Caco-2 (cell line): ENCODE measurements at regions not wholly inside any gene's neighbourhood (a gene's known extent, or its start where the extent isn't known, plus 50 kb on each side); places are given as distances from the start of the nearest gene placed in this dataset.

Source experiments
- BruUV-seq: library from RNA; stranded (reverse); fragments of 400-500 nt; replicated peaks from 2 replicates; lab custom pipeline; 2021; lab: Mats Ljungman, UMichigan
- CTCF ChIA-PET: fragments of 300-600 bp; sonication (Branson Sonifier 250); formaldehyde crosslinking; loops from one replicate; lab custom pipeline; 2022; ENCODE audit warnings: antibody characterized with exemption; lab: Charles Lee
- POLR2A ChIA-PET: fragments of 300-600 bp; sonication (Branson Sonifier 250); formaldehyde crosslinking; loops from one replicate; lab custom pipeline; 2022; ENCODE audit warnings: antibody characterized with exemption; lab: Charles Lee
- DNase-seq, 2 experiments: peaks; one replicate each; pipeline versions ENCODE4 v3.0.0 to v3.0.0-alpha.2; 2020 to 2022
- H3K27me3 ChIP-seq: replicated peaks from 2 replicates; pipeline ENCODE4 v1.6.0; 2011; ENCODE audit warnings: low read length; ENCODE audit not compliant: control insufficient read depth, insufficient read depth
- H3K36me3 ChIP-seq: 2 replicates; pipeline ENCODE4 v1.5.1; 2011; ENCODE audit warnings: low read length; ENCODE audit not compliant: control insufficient read depth, insufficient read depth
- H3K4me1 ChIP-seq: fragments of 250-450 bp; sonication (Bioruptor Pico); 2 replicates; pipeline ENCODE4 v1.5.1; 2020; ENCODE audit warnings: mild to moderate bottlenecking
- H3K4me3 ChIP-seq: 2 replicates; pipeline ENCODE4 v1.5.1; 2011; ENCODE audit warnings: low read depth, mild to moderate bottlenecking, control low read depth, low read length
- H3K9me3 ChIP-seq: fragments of 250-450 bp; sonication (Bioruptor Pico); 2 replicates; pipeline ENCODE4 v1.5.1; 2020; ENCODE audit warnings: mild to moderate bottlenecking, moderate library complexity
- H3K27ac Mint-ChIP-seq: one replicate; pipeline ENCODE4 v1.8.0; 2022; ENCODE audit warnings: mixed read lengths; ENCODE audit not compliant: unreplicated experiment
- H3K27me3 Mint-ChIP-seq: one replicate; pipeline ENCODE4 v1.8.0; 2022; ENCODE audit warnings: mixed read lengths; ENCODE audit not compliant: insufficient read depth, unreplicated experiment
- H3K36me3 Mint-ChIP-seq: one replicate; pipeline ENCODE4 v1.8.0; 2022; ENCODE audit warnings: mild to moderate bottlenecking, mixed read lengths; ENCODE audit not compliant: insufficient read depth, unreplicated experiment
- H3K4me1 Mint-ChIP-seq: one replicate; pipeline ENCODE4 v1.8.0; 2022; ENCODE audit warnings: low read depth, mixed read lengths; ENCODE audit not compliant: unreplicated experiment
- H3K4me3 Mint-ChIP-seq: one replicate; pipeline ENCODE4 v1.8.0; 2022; ENCODE audit warnings: mild to moderate bottlenecking, moderate library complexity, mixed read lengths; ENCODE audit not compliant: unreplicated experiment
- H3K9me3 Mint-ChIP-seq: one replicate; pipeline ENCODE4 v1.8.0; 2022; ENCODE audit warnings: mixed read lengths; ENCODE audit not compliant: unreplicated experiment
- intact Hi-C: fragments of 100-400 bp; cut with micrococcal nuclease; formaldehyde crosslinking; loops from one replicate; pipeline ENCODE4 v1.10.0; 2022; ENCODE audit not compliant: unreplicated experiment
- TF ChIP-seq, protein P1 (sequence below), 2 experiments: fragments of 200-600 bp in 1 of 2; IDR thresholded peaks; 1 replicate in 1 of 2; 2 replicates in 1 of 2; pipeline versions ENCODE4 v1.5.1 to v1.8.0; 2011 to 2022; ENCODE audit warnings: antibody characterized with exemption in 1 of 2, control low read depth in 1 of 2, inconsistent platforms in 1 of 2, low read depth in 1 of 2, low read length in 1 of 2, mild to moderate bottlenecking in 1 of 2, moderate library complexity in 1 of 2; ENCODE audit not compliant: insufficient read depth in 1 of 2, severe bottlenecking in 1 of 2, unreplicated experiment in 1 of 2

GRCh38 chr9:126217797-126218196 lies 108.8 kb upstream of the MVB12B start:
- no peak overlapping the region for H3K27ac Mint-ChIP-seq
- H3K4me1 Mint-ChIP-seq, result no peaks in the 10 kb centered on the region
- POLR2A ChIA-PET, result no interaction called here

GRCh38 chr9:126218359-126219125 lies 108.1 kb upstream of the MVB12B start:
- Mint-ChIP-seq H3K27me3 (peaks cover 21% of the 10 kb centered on the region), H3K27ac (no peak overlapping the region), H3K36me3 (no peaks in the 10 kb centered on the region), H3K4me3 (no peak overlapping the region), H3K9me3 (peaks cover 15% of the 10 kb centered on the region), H3K4me1 (no peaks in the 10 kb centered on the region)
- Histone ChIP-seq H3K27me3 (no peaks in the 10 kb centered on the region), H3K9me3 (peaks cover 2% of the 10 kb centered on the region; the same call in 1 of the 2 replicates), H3K4me1 (no peaks in the 10 kb centered on the region), H3K4me3 (no peak overlapping the region), H3K36me3 (no peaks in the 10 kb centered on the region)
- no peak for DNase-seq
- BruUV-seq, result no TSS peak
- POLR2A ChIA-PET, result no interaction called here
- CTCF ChIA-PET, result no interaction called here
- intact Hi-C loops, result no loop called here
- TF ChIP-seq, protein P1, sequence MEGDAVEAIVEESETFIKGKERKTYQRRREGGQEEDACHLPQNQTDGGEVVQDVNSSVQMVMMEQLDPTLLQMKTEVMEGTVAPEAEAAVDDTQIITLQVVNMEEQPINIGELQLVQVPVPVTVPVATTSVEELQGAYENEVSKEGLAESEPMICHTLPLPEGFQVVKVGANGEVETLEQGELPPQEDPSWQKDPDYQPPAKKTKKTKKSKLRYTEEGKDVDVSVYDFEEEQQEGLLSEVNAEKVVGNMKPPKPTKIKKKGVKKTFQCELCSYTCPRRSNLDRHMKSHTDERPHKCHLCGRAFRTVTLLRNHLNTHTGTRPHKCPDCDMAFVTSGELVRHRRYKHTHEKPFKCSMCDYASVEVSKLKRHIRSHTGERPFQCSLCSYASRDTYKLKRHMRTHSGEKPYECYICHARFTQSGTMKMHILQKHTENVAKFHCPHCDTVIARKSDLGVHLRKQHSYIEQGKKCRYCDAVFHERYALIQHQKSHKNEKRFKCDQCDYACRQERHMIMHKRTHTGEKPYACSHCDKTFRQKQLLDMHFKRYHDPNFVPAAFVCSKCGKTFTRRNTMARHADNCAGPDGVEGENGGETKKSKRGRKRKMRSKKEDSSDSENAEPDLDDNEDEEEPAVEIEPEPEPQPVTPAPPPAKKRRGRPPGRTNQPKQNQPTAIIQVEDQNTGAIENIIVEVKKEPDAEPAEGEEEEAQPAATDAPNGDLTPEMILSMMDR (IDR thresholded peaks at IDR 0.05; ENCODE audit: insufficient read depth in 1 of 2, low read depth in 1 of 2, low read length in 1 of 2, severe bottlenecking in 1 of 2, unreplicated experiment in 1 of 2), result no peak

More at GRCh38 chr9:126217797-126218196, 108.8 kb upstream of the MVB12B start:
- Mint-ChIP-seq H3K36me3 (no peaks in the 10 kb centered on the region), H3K9me3 (peaks cover 15% of the 10 kb centered on the region), H3K27me3 (peaks cover 21% of the 10 kb centered on the region), H3K4me3 (no peak overlapping the region)
- BruUV-seq, result no TSS peak
- Histone ChIP-seq H3K9me3 (peaks cover 6% of the 10 kb centered on the region; the same call in 1 of the 2 replicates), H3K36me3 (no peaks in the 10 kb centered on the region), H3K27me3 (no peaks in the 10 kb centered on the region), H3K4me1 (no peaks in the 10 kb centered on the region), H3K4me3 (no peak overlapping the region)
- DNase-seq, result no peak
- TF ChIP-seq, protein P1 (IDR thresholded peaks at IDR 0.05; ENCODE audit: insufficient read depth in 1 of 2, low read depth in 1 of 2, low read length in 1 of 2, severe bottlenecking in 1 of 2, unreplicated experiment in 1 of 2), result no peak
- intact Hi-C loops, result no loop called here
- CTCF ChIA-PET, result no interaction called here

DNA sequence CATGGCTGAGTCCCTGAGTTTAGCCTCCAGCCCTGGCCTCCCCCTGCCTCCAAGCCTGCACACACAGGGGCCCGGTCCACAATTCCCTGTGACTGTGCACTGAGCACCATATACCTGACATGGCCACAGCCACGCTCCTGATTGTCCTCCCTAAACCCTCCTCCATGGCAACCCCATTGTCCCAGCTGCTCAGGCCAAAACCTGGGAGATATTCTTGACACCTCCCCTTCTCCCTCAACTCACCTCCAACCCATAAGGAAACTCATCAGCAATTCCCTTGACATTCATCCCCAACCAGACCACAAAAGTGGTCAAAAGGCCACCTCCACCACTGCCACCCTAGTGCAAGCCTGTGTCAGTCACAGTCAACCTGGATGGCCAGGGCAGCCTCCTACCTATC lies 107.5 kb upstream of the MVB12B start:
- no peak for DNase-seq
- Histone ChIP-seq H3K4me3 (no peak overlapping the region), H3K9me3 (no peaks in the 10 kb centered on the region; the same call in 1 of the 2 replicates), H3K36me3 (no peaks in the 10 kb centered on the region), H3K27me3 (no peaks in the 10 kb centered on the region), H3K4me1 (no peaks in the 10 kb centered on the region)
- no peak overlapping the region for H3K27ac Mint-ChIP-seq
- H3K9me3 Mint-ChIP-seq, result peaks cover 14% of the 10 kb centered on the region
- POLR2A ChIA-PET, result no interaction called here
- H3K27me3 Mint-ChIP-seq, result peaks cover 21% of the 10 kb centered on the region
- H3K36me3 Mint-ChIP-seq, result no peaks in the 10 kb centered on the region
- intact Hi-C loops, result no loop called here
- no peaks in the 10 kb centered on the region for H3K4me1 Mint-ChIP-seq
- BruUV-seq, result no TSS peak
- H3K4me3 Mint-ChIP-seq, result no peak overlapping the region
- TF ChIP-seq, protein P1 (IDR thresholded peaks at IDR 0.05; ENCODE audit: insufficient read depth in 1 of 2, low read depth in 1 of 2, low read length in 1 of 2, severe bottlenecking in 1 of 2, unreplicated experiment in 1 of 2), result no peak
- CTCF ChIA-PET, result no interaction called here
